ENCODE measurements at regions not wholly inside any gene's neighbourhood (a gene's known extent, or its start where the extent isn't known, plus 50 kb on each side); places are given as distances from the start of the nearest gene placed in this dataset.

GRCh38 chr13:66106246-66106645, 1123.9 kb downstream of the PCDH9 start:
- TF ChIP-seq CTCF (conservative IDR thresholded peaks at IDR 0.05; ENCODE audit: low read length): no peak
- no peak for TF ChIP-seq EZH2phosphoT487 (IDR thresholded peaks at IDR 0.05; ENCODE audit: borderline replicate concordance)

Measured in Loucy (cell line).